PC-3 (cell line): ENCODE measurements at regions not wholly inside any gene's neighbourhood (a gene's known extent, or its start where the extent isn't known, plus 50 kb on each side); places are given as distances from the start of the nearest gene placed in this dataset.

Experiments used
- ATAC-seq: fragments of 200-7000 bp; cut with Tn5 transposase; 2 replicates; pipeline ENCODE4 v1.9.1; 2020; ENCODE audit warnings: mild to moderate bottlenecking, moderate library complexity
- BruUV-seq: library from RNA; stranded (reverse); fragments of 400-500 nt; replicated peaks from 2 replicates; lab custom pipeline; 2021; lab: Mats Ljungman, UMichigan
- CTCF ChIA-PET: fragments of 300-600 bp; sonication (Branson Sonifier 250); formaldehyde crosslinking; loops from one replicate; lab custom pipeline; 2022; ENCODE audit warnings: antibody characterized with exemption; lab: Charles Lee
- POLR2A ChIA-PET: fragments of 300-600 bp; sonication (Branson Sonifier 250); formaldehyde crosslinking; loops from one replicate; lab custom pipeline; 2022; ENCODE audit warnings: antibody characterized with exemption; ENCODE audit not compliant: unreplicated experiment; lab: Charles Lee
- DNase-seq: peaks from one replicate; pipeline ENCODE4 v3.0.0-alpha.2; 2015
- H2AFZ ChIP-seq: fragments of 300-600 bp; sonication (generic); 2 replicates; pipeline ENCODE4 v1.6.0; 2016; ENCODE audit warnings: antibody characterized with exemption, low read length
- H3F3A ChIP-seq: fragments of 300-600 bp; sonication (generic); one replicate; pipeline ENCODE4 v1.6.0; 2017; ENCODE audit warnings: antibody characterized with exemption, low read length, control low read depth, mild to moderate bottlenecking; ENCODE audit not compliant: unreplicated experiment
- H3K27ac ChIP-seq: fragments of 300-600 bp; sonication (generic); 2 replicates; pipeline ENCODE4 v1.5.1; 2016; ENCODE audit warnings: mild to moderate bottlenecking, low read length
- H3K27me3 ChIP-seq: fragments of 300-600 bp; sonication (generic); 2 replicates; pipeline ENCODE4 v1.6.1; 2016; ENCODE audit warnings: low read length, mixed read lengths
- H3K36me3 ChIP-seq: fragments of 300-600 bp; sonication (generic); 2 replicates; pipeline ENCODE4 v1.6.1; 2016; ENCODE audit warnings: low read depth, mixed run types, low read length, mixed read lengths
- H3K4me1 ChIP-seq: fragments of 300-600 bp; sonication (generic); 2 replicates; pipeline ENCODE4 v1.5.1; 2016; ENCODE audit warnings: low read length; ENCODE audit not compliant: insufficient read depth
- H3K4me2 ChIP-seq: fragments of 300-600 bp; sonication (generic); 2 replicates; pipeline ENCODE4 v1.6.0; 2016; ENCODE audit warnings: low read length
- H3K4me3 ChIP-seq: fragments of 300-600 bp; sonication (generic); 2 replicates; pipeline ENCODE4 v1.5.1; 2016; ENCODE audit warnings: mild to moderate bottlenecking, low read length, mixed read lengths
- H3K79me2 ChIP-seq: fragments of 300-600 bp; sonication (generic); 2 replicates; pipeline ENCODE4 v1.6.1; 2017; ENCODE audit warnings: low read length, mixed read lengths
- H3K9ac ChIP-seq: fragments of 300-600 bp; sonication (generic); 2 replicates; pipeline ENCODE4 v1.6.0; 2016; ENCODE audit warnings: mild to moderate bottlenecking, low read length
- H3K9me2 ChIP-seq: fragments of 300-600 bp; sonication (generic); replicated peaks from 2 replicates; pipeline ENCODE4 v1.6.1; 2016; ENCODE audit warnings: mixed run types, low read length, mixed read lengths
- H3K9me3 ChIP-seq: fragments of 300-600 bp; sonication (generic); 2 replicates; pipeline ENCODE4 v1.6.1; 2016; ENCODE audit warnings: low read length, mixed read lengths
- H4K20me1 ChIP-seq: fragments of 300-600 bp; sonication (generic); 2 replicates; pipeline ENCODE4 v1.6.1; 2016; ENCODE audit warnings: low read length, mixed read lengths
- EZH2 ChIP-seq: fragments of 300-600 bp; sonication (generic); IDR thresholded peaks from one replicate; pipeline ENCODE4 v1.6.1; 2017; ENCODE audit warnings: antibody characterized with exemption, mild to moderate bottlenecking, low read length; ENCODE audit not compliant: unreplicated experiment
- EZH2phosphoT487 ChIP-seq: fragments of 300-600 bp; sonication (generic); IDR thresholded peaks from 2 replicates; pipeline ENCODE4 v1.6.1; 2018; ENCODE audit warnings: mild to moderate bottlenecking, antibody characterized with exemption, low read length, borderline replicate concordance
- intact Hi-C: fragments of 100-400 bp; cut with micrococcal nuclease; formaldehyde crosslinking; loops from 2 replicates; pipeline ENCODE4 v1.9.0; 2023
- TF ChIP-seq, protein P1 (sequence below): fragments of 300-600 bp; sonication (generic); conservative IDR thresholded peaks from 2 replicates; pipeline ENCODE4 v1.5.1; 2017; ENCODE audit warnings: antibody characterized with exemption, low read depth, mild to moderate bottlenecking, low read length

DNA sequence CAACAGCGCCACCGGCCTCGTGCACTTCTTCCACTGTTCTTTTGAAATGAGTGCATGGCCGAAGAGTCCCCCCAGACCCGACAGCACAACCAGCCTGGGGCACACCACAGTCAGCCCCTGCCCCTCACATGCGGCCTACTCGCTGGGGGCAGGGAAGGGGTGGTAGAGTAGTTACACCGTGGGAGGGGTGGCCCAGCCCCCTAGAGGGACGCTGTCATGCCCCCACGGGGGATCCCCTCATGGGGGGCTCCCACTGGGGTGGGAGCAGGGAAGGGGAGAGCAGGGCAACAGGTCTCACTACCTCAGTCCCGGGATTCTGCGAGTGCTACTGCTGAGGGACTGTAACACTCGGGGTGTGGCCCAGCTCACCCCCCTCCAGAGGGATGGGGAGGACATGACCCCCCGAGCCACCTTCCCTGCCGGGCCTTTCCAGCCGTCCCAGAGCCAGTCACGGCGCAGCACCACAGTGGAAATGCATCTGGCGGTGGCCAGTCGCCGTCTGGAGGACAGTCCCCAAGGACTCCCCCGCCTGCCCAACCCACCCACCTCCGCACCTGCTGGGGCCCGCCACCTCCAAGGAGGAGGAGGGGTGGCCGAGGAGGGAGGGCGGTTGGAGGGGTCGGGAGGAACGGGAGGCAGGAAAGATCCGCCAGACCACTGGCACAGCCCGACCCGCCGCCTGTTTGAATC lies 84.6 kb upstream of the ZNF254 start:
- Histone ChIP-seq H3K9ac (no peak overlapping the region), H3K27ac (no peak overlapping the region), H3K4me3 (no peak overlapping the region), H3K36me3 (no peaks in the 10 kb centered on the region; the same call in 1 of the 2 replicates), H3K9me3 (peaks cover 12% of the 10 kb centered on the region; the same call in 1 of the 2 replicates), H2AFZ (no peak overlapping the region), H3K4me1 (no peaks in the 10 kb centered on the region), H3K4me2 (no peak overlapping the region), H3F3A (no peaks in the 10 kb centered on the region), H3K79me2 (no peaks in the 10 kb centered on the region), H3K9me2 (no peaks in the 10 kb centered on the region), H4K20me1 (no peaks in the 10 kb centered on the region), H3K27me3 (no peaks in the 10 kb centered on the region)
- ChIA-PET CTCF (no interaction called here), POLR2A (no interaction called here)
- ATAC-seq (no peak), DNase-seq (no peak)
- intact Hi-C loops: no loop called here
- no TSS peak for BruUV-seq
- TF ChIP-seq EZH2 (no peak), EZH2phosphoT487 (no peak)
- TF ChIP-seq, protein P1, sequence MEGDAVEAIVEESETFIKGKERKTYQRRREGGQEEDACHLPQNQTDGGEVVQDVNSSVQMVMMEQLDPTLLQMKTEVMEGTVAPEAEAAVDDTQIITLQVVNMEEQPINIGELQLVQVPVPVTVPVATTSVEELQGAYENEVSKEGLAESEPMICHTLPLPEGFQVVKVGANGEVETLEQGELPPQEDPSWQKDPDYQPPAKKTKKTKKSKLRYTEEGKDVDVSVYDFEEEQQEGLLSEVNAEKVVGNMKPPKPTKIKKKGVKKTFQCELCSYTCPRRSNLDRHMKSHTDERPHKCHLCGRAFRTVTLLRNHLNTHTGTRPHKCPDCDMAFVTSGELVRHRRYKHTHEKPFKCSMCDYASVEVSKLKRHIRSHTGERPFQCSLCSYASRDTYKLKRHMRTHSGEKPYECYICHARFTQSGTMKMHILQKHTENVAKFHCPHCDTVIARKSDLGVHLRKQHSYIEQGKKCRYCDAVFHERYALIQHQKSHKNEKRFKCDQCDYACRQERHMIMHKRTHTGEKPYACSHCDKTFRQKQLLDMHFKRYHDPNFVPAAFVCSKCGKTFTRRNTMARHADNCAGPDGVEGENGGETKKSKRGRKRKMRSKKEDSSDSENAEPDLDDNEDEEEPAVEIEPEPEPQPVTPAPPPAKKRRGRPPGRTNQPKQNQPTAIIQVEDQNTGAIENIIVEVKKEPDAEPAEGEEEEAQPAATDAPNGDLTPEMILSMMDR: no peak

GRCh38 chr19:24003537-24003936 lies 83.5 kb upstream of the ZNF254 start:
- Histone ChIP-seq H3K27ac (no peak overlapping the region), H3K79me2 (no peaks in the 10 kb centered on the region), H3K4me1 (no peaks in the 10 kb centered on the region), H2AFZ (no peak overlapping the region), H4K20me1 (no peaks in the 10 kb centered on the region), H3K9me3 (peaks cover 12% of the 10 kb centered on the region; the same call in 1 of the 2 replicates), H3K27me3 (no peaks in the 10 kb centered on the region), H3K4me3 (no peak overlapping the region), H3K9me2 (no peaks in the 10 kb centered on the region), H3K9ac (no peak overlapping the region), H3K4me2 (no peak overlapping the region), H3K36me3 (no peaks in the 10 kb centered on the region; the same call in 1 of the 2 replicates), H3F3A (no peaks in the 10 kb centered on the region)
- ChIA-PET POLR2A (no interaction called here), CTCF (no interaction called here)
- ATAC-seq (no peak), DNase-seq (no peak)
- no peak for TF ChIP-seq EZH2
- TF ChIP-seq, protein P1: no peak
- no peak for TF ChIP-seq EZH2phosphoT487
- intact Hi-C loops: no loop called here
- no TSS peak for BruUV-seq

- POLR2A ChIA-PET: no interaction called here
- intact Hi-C loops: no loop called here
- Histone ChIP-seq H3K4me1 (no peaks in the 10 kb centered on the region), H3K4me2 (no peak overlapping the region), H3F3A (no peaks in the 10 kb centered on the region), H3K36me3 (no peaks in the 10 kb centered on the region; the same call in 1 of the 2 replicates), H2AFZ (no peak overlapping the region), H4K20me1 (no peaks in the 10 kb centered on the region), H3K9ac (no peak overlapping the region), H3K4me3 (no peak overlapping the region), H3K27ac (no peak overlapping the region), H3K27me3 (no peaks in the 10 kb centered on the region), H3K9me3 (peaks cover 8% of the 10 kb centered on the region; the same call in 1 of the 2 replicates), H3K9me2 (no peaks in the 10 kb centered on the region), H3K79me2 (no peaks in the 10 kb centered on the region)
- ATAC-seq (no peak), DNase-seq (peak; percentile 9)
- CTCF ChIA-PET: no interaction called here
- TF ChIP-seq, protein P1: no peak
- no peak for TF ChIP-seq EZH2phosphoT487
- no peak for TF ChIP-seq EZH2
- BruUV-seq: no TSS peak
Observed at GRCh38 chr19:24004166-24004565, 82.8 kb upstream of the ZNF254 start.
